HG02798 (cell line): ENCODE measurements at regions not wholly inside any gene's neighbourhood (a gene's known extent, or its start where the extent isn't known, plus 50 kb on each side); places are given as distances from the start of the nearest gene placed in this dataset.
"Not testable (repeated sequence)": the region's sequence is repeated elsewhere in the genome, so short reads cannot be mapped to it uniquely, and the experiment has no call there.

Experiments used
- ATAC-seq: cut with Tn5 transposase; IDR thresholded peaks from one replicate; pipeline ENCODE4 v1.9.1; 2021; ENCODE audit warnings: mild to moderate bottlenecking; ENCODE audit not compliant: unreplicated experiment, poor library complexity

DNA sequence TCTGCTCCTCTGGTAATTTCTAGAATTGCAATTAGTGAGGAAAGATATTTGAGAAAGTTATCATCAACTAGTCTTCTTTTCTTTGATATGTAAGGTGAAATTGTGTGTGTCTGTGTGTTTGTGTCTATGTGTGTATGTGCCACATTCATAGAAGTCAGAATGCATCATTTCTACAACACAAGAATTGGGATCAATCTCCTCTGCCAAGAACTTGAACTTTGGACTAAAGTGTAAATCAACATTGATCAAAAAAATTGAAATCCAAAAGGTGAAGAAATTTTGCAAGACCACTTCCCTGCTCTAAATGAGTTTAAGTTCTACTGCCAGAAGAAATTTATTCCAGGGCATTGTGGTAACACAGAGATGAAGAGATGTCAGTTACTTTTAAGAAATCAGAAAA, 1072.8 kb downstream of the GRM8 start:
- ATAC-seq = no peak

DNA sequence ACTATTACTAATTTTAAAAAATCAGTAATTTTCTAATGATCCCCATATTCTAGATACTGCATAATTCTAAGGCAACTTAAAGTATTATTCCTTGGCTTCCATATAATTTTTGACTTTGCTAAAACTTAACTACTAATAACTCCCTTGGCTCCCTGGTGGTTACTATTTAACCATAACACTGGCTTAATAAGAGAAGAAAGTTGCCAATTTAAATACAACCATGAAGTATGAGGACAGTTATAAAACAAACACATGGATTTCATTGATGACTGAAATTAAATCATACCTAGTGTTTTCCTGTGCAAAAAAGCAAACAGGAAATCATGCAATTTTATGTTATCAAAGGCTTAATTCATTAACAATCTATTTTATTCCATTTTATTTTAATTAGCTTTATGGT, 1073.9 kb downstream of the GRM8 start:
- ATAC-seq = no peak

GRCh38 chr7:126177782-126178181, 1075.0 kb downstream of the GRM8 start:
- no peak for ATAC-seq

DNA sequence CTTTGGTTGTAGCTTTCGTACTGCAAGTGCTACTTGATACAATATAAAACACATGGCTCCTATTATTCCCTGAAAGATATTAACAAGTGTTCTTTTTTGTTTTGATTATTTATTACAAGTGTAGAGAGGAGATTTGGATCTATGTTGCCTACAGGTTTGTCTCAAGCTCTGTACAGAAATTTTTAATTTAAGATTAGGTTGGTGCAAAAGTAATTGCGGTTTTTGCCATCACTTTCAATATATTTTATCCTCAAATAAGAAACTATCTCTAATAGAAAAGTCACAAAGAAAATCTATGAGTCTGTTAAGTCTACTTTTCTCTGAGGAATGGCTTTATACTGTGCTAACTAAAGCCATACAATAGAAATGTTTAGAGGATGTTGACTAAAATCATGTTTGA, 1086.1 kb downstream of the GRM8 start:
- ATAC-seq = no peak

- ATAC-seq = no peak
Measured at GRCh38 chr7:126163647-126164046, 1089.1 kb downstream of the GRM8 start.

DNA sequence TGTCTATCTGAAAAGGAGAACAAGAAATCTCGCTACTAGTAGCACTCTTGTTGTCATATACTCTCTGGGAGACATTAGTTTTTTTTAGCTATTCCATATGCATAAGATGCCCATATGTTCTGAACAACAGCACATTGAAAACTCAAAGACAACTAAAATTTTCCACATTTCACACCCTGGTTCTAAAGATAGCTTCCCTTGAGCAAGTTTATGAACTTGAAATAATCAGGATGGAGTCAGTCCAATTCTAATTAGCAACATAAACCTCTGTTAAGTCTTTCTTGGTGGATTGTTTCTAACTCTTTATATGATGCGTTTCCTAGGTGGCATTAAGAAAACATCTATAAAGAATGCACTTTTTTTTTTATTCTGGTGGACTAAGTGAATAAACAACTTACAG, 1095.3 kb downstream of the GRM8 start:
- ATAC-seq = no peak

DNA sequence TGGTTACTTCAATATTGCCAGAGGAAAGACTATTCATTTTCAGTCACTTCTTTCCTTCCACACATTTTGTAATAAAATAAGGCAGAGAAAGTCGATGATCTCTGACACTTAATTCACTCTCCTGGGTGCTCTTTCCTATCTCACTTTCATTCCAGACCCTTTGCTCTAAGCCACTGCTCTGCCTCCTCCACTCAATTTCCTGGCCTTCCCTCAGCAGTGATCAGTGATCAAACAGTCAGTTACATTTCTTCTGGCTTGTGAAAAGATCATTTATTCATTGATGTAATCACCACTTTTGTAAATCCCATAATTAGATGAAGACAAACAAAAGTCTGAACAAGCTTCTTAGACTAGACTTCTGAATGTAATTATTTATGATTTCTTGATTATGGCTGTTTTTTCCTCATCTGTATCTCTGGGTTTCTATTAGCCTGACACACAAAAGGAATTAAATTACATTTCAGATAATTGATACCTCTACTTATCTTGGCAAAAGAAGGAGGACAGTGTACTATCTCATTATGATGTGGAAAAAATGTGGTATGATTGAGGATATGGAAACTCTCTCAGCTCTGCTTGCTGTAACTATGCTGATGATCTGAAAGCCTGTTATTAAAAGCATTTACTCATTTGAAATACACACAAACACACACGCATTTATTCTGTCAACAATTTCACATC, 1102.3 kb downstream of the GRM8 start:
- no peak for ATAC-seq

DNA sequence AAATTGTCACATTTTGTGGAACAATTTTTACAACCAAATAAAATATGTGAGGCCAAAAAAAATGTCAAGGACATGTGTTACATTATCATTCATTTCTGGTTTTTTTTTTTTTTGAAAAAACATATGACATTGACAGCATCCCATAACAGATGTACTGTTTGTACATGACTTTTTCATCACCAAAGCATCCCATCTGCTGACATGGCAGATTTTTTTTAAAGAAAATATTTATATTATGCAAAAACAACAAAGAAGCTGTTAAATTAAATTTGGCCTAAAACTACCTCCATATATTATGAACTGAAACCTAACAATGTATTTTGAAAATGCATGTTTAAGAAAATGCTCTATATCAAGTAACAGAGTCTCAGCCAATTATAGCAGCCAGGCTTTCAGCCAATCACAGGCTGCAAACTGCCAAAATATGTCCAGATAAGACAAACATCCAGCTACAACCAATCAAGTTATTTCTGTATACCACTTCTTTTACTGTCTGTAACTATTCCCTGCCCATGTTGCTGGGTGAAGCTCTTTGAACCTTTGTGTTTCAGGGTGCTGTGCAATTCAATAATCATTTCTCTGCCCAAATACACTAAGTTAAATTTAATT, 1111.8 kb downstream of the GRM8 start:
- ATAC-seq = no peak

DNA sequence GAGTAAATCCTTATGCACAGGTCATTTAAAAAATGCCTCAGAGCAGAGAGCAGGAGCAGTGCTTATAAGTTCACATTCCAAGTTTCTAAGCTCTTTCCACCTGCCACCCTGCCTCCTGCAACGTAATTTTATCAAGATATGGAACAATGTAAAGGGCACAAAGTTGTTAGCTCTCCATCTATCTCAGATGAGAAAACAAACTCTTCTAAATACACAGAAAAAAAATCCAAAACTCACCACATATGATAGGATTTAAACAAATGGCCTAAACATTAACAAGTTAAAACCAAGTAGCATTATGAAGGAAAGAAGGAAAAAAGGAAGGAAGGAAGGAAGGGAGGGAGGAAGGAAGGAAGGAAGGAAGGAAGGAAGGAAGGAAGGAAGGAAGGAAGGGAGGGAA, 1132.8 kb downstream of the GRM8 start:
- no peak for ATAC-seq

- no peak for ATAC-seq
Measured at GRCh38 chr7:126103582-126103981, 1149.2 kb downstream of the GRM8 start.

DNA sequence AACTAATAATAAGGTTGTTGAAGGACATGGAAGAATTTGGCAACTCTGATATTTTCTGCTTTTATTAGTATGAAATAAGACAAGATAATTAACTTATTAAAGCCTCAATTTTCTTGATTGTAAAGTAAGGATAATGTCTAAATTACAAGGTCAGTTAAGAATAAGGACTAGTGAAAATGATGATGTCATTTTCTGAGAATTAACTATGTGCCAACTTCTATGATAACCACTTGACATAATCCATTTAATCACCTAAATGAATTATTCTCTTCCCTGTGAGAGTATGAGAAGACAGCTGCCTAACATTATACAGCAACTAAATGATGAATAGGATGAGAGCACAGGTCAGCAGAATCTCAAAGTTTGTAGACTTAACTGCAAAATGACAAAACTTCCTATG, 1153.4 kb upstream of the POT1 start:
- no peak for ATAC-seq

DNA sequence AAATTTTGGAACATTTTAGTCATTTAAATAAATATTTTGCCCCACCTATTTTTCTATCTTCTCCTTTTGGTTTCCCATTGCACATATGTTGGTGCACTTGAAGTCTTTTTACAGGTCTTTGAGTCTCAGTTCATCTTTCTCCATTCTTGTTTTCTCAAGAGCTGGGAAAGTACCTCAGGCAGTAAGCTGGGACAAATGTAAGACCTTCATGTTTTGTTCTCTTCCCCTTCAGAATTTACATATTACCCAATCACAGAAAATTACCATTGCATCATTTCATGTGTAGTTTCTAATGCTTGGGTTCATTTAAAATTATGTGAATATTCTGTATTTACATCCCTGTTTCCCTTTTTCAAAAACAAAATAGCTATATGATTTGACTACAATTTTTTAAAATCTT, 1150.0 kb upstream of the POT1 start:
- ATAC-seq = peak; percentile 55

DNA sequence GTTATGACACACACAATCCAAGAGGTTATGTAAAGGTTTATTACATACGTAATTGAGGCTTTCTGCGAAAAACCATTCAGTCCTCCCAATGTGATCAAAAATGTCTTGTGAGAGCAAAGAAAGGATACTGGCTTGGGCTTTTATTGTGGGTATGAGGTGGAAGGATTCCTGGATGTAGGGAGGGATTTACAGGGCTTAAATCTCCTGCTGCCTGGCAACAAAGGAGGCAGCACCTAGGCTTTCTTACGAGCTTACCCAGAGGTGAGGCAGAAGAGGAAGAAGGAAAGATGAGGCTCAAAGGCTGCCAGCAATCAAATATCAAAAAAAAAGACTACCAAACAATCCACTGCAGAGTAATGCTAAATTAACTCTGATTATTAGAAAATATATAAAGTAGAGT, 1149.5 kb upstream of the POT1 start:
- no peak for ATAC-seq

GRCh38 chr7:126065766-126066165, 1136.1 kb upstream of the POT1 start:
- ATAC-seq = no peak

DNA sequence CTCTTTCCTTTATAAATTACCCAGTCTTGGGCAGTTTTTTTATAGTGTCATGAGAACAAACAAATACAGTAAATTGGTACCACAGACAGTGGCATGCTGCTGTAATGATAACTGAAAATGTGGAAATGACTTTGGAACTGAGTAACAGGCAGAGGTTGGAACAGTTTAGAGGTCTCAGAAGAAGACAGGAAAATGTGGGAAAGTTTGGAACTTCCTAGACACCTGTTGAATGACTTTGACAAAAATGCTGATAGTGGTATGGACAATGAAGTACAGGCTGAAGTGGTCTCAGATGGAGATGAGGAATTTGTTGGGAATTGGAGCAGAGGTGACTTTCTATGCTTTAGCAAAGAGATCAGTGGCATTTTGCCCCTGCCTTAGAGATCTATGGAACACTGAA, 1128.4 kb upstream of the POT1 start:
- ATAC-seq = no peak

DNA sequence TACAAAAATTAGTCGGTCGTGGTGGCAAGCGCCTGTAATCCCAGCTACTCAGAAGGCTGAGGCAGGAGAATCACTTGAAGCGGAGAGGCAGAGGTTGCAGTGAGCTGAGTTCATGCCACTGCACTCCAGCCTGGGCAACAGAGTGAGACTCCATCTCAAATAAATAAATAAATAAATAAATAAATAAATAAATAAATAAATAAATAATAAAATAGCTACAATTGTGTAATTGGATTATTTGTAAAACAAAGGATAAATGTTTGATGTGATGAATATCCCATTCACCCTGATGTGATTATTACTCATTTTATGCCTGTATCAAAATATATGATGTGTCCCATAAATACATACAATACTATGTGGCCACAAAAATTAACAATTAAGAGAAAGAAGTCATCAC, 1127.0 kb upstream of the POT1 start:
- ATAC-seq = not testable (repeated sequence)

- no peak for ATAC-seq
Measured at GRCh38 chr7:126052229-126052628, 1122.6 kb upstream of the POT1 start.

DNA sequence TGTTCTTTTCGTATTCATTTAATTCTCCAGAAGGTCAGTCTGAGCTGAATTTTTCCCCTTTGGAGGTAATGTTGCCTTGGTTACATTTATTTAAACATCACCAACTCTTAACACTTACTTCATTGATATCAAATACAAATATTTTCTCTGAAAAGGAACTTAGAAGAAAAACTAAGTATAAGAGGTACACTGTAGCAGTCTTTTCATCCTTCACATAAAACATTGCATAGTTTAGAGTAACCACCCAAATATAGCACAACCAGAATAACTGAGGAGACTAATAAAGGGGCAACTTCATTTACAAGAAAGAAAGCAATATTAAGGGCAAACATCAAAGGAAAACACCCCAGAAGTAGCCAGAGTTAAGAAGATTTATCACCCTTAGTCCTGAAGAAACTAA, 1115.0 kb upstream of the POT1 start:
- no peak for ATAC-seq

DNA sequence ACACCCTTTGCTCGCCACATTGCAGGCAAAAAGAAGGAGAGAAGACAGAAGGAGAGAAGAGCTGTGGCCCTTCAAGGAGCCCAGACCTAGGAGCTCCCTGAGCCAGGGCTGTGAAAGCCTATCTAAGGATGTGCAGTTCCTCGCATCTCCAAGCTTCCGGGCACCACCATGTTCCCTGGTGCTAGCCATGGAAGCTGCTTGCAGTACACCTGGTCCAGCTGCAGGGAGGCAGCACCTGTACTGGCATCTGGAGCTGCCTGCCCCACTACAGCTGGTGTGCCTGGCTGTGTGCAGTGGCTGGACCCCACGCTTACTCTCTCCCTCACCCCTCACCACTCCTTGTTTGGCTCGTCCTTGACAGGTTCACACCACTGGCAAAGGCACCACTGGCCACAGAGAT, 1111.8 kb upstream of the POT1 start:
- ATAC-seq = no peak

GRCh38 chr7:126040114-126041045, 1110.8 kb upstream of the POT1 start:
- no peak for ATAC-seq

- no peak for ATAC-seq
Measured at GRCh38 chr7:126026421-126027088, 1096.9 kb upstream of the POT1 start.
